Activated CD4-positive, alpha-beta T cell treated with anti-CD3 and anti-CD28 coated beads, Interleukin-10, Interleukin-2, amounts not matched to agents 100 ng/mL and 50 ng/mL, durations not matched to agents 16 hours and 8 hours (primary cell): ENCODE measurements at regions not wholly inside any gene's neighbourhood (a gene's known extent, or its start where the extent isn't known, plus 50 kb on each side); places are given as distances from the start of the nearest gene placed in this dataset.
"Not testable (repeated sequence)": the region's sequence is repeated elsewhere in the genome, so short reads cannot be mapped to it uniquely, and the experiment has no call there.

ENCODE experiments used
- DNase-seq: peaks from one replicate; pipeline ENCODE4 v3.0.0-alpha.2; 2020

GRCh38 chr18:38243291-38243690 lies 677.7 kb upstream of the CELF4 start:
- DNase-seq, result no peak

GRCh38 chr18:38241736-38242135 lies 676.1 kb upstream of the CELF4 start:
- DNase-seq, result no peak

GRCh38 chr18:38241216-38241615 lies 675.6 kb upstream of the CELF4 start:
- no peak for DNase-seq

GRCh38 chr18:38239606-38240005 lies 674.0 kb upstream of the CELF4 start:
- no peak for DNase-seq

GRCh38 chr18:38237796-38238195 lies 672.2 kb upstream of the CELF4 start:
- DNase-seq, result no peak

- no peak for DNase-seq
Measured at GRCh38 chr18:38221476-38222100, 656.0 kb upstream of the CELF4 start.

- DNase-seq, result no peak
Measured at GRCh38 chr18:38198956-38199355, 633.4 kb upstream of the CELF4 start.

- no peak for DNase-seq
Measured at GRCh38 chr18:38198526-38198925, 632.9 kb upstream of the CELF4 start.

GRCh38 chr18:38186491-38186890 lies 620.9 kb upstream of the CELF4 start:
- no peak for DNase-seq

GRCh38 chr18:38174594-38174993 lies 609.0 kb upstream of the CELF4 start:
- no peak for DNase-seq

- DNase-seq, result no peak
Measured at GRCh38 chr18:38174173-38174572, 608.6 kb upstream of the CELF4 start.

- DNase-seq, result no peak
Measured at GRCh38 chr18:38170845-38171244, 605.2 kb upstream of the CELF4 start.

- no peak for DNase-seq
Measured at GRCh38 chr18:38167623-38168022, 602.0 kb upstream of the CELF4 start.

- DNase-seq, result not testable (repeated sequence)
Measured at GRCh38 chr18:38153116-38153515, 587.5 kb upstream of the CELF4 start.

- no peak for DNase-seq
Measured at GRCh38 chr18:38116716-38117115, 551.1 kb upstream of the CELF4 start.

- DNase-seq, result no peak
Measured at GRCh38 chr18:38115201-38115600, 549.6 kb upstream of the CELF4 start.

- DNase-seq, result no peak
Measured at GRCh38 chr18:38087538-38087937, 521.9 kb upstream of the CELF4 start.

- no peak for DNase-seq
Measured at GRCh38 chr18:38081516-38081915, 515.9 kb upstream of the CELF4 start.

GRCh38 chr18:38077229-38077628 lies 511.6 kb upstream of the CELF4 start:
- no peak for DNase-seq

GRCh38 chr18:38076346-38077070 lies 510.9 kb upstream of the CELF4 start:
- no peak for DNase-seq

GRCh38 chr18:38074298-38074876 lies 508.8 kb upstream of the CELF4 start:
- DNase-seq, result no peak

- no peak for DNase-seq
Measured at GRCh38 chr18:38067821-38068220, 502.2 kb upstream of the CELF4 start.

GRCh38 chr18:38067086-38067485 lies 501.5 kb upstream of the CELF4 start:
- DNase-seq, result no peak

- DNase-seq, result no peak
Measured at GRCh38 chr18:38052879-38053590, 487.4 kb upstream of the CELF4 start.
